Stimulated activated CD8-positive, alpha-beta memory T cell treated with anti-CD3 and anti-CD28 coated beads, Interleukin-2, amount 100 ng/mL, for 1 hour (primary cell): ENCODE measurements at regions not wholly inside any gene's neighbourhood (a gene's known extent, or its start where the extent isn't known, plus 50 kb on each side); places are given as distances from the start of the nearest gene placed in this dataset.
"Not testable (repeated sequence)": the region's sequence is repeated elsewhere in the genome, so short reads cannot be mapped to it uniquely, and the experiment has no call there.

Experiments
- DNase-seq, 2 donors: peaks; one replicate each; pipeline ENCODE4 v3.0.0-alpha.2; 2020; ENCODE audit warnings: low read depth in 2 of 2

GRCh38 chr1:56123421-56123820 lies 455.9 kb downstream of the PLPP3 start:
- DNase-seq = no peak

- no peak for DNase-seq
Measured at GRCh38 chr1:56120021-56120420, 459.3 kb downstream of the PLPP3 start.

- not testable (repeated sequence) for DNase-seq
Measured at GRCh38 chr1:56118676-56119075, 460.7 kb downstream of the PLPP3 start.

GRCh38 chr1:56115701-56116100 lies 463.7 kb downstream of the PLPP3 start:
- no peak for DNase-seq

GRCh38 chr1:56113679-56114078 lies 465.7 kb downstream of the PLPP3 start:
- no peak for DNase-seq

GRCh38 chr1:56107275-56107638 lies 472.1 kb downstream of the PLPP3 start:
- no peak for DNase-seq

- DNase-seq = no peak
Measured at GRCh38 chr1:56106531-56107274, 472.7 kb downstream of the PLPP3 start.

- DNase-seq = no peak
Measured at GRCh38 chr1:56105397-56105796, 474.0 kb downstream of the PLPP3 start.

GRCh38 chr1:56099766-56100265 lies 479.5 kb downstream of the PLPP3 start:
- no peak for DNase-seq

- no peak for DNase-seq
Measured at GRCh38 chr1:56098946-56099345, 480.4 kb downstream of the PLPP3 start.

GRCh38 chr1:56097713-56098112 lies 481.6 kb downstream of the PLPP3 start:
- no peak for DNase-seq

GRCh38 chr1:56095696-56096665 lies 483.4 kb downstream of the PLPP3 start:
- DNase-seq = no peak

GRCh38 chr1:56094168-56094567 lies 485.2 kb downstream of the PLPP3 start:
- no peak for DNase-seq

- DNase-seq = no peak
Measured at GRCh38 chr1:56092684-56093570, 486.4 kb downstream of the PLPP3 start.

GRCh38 chr1:56089826-56090225 lies 489.5 kb downstream of the PLPP3 start:
- DNase-seq = not testable (repeated sequence)

- no peak for DNase-seq
Measured at GRCh38 chr1:56084246-56084645, 495.1 kb downstream of the PLPP3 start.

- DNase-seq = no peak
Measured at GRCh38 chr1:56081736-56082135, 497.6 kb downstream of the PLPP3 start.

GRCh38 chr1:56081173-56081572 lies 498.2 kb downstream of the PLPP3 start:
- DNase-seq = no peak

GRCh38 chr1:56080123-56080522 lies 499.2 kb downstream of the PLPP3 start:
- DNase-seq = no peak

GRCh38 chr1:56079391-56079790 lies 500.0 kb downstream of the PLPP3 start:
- no peak for DNase-seq

GRCh38 chr1:56077206-56077605 lies 502.2 kb downstream of the PLPP3 start:
- DNase-seq = no peak
